Upper lobe of right lung (tissue), 1 donor: ENCODE measurements at regions not wholly inside any gene's neighbourhood (a gene's known extent, or its start where the extent isn't known, plus 50 kb on each side); places are given as distances from the start of the nearest gene placed in this dataset.

Experiments
- ATAC-seq: fragments of 200-7000 bp; cut with Tn5 transposase; one replicate; pipeline ENCODE4 v1.9.1; 2020; ENCODE audit warnings: mild to moderate bottlenecking, moderate library complexity
- DNase-seq: peaks from one replicate; pipeline ENCODE4 v3.0.0-alpha.2; 2020
- H3K27ac ChIP-seq: fragments of 200-600 bp; one replicate; pipeline ENCODE4 v1.8.0; 2022
- H3K27me3 ChIP-seq: fragments of 200-600 bp; one replicate; pipeline ENCODE4 v1.8.0; 2022; ENCODE audit warnings: mild to moderate bottlenecking
- H3K36me3 ChIP-seq: fragments of 200-600 bp; one replicate; pipeline ENCODE4 v1.8.0; 2022
- H3K4me1 ChIP-seq: fragments of 200-600 bp; one replicate; pipeline ENCODE4 v1.8.0; 2022
- H3K4me3 ChIP-seq: fragments of 200-600 bp; one replicate; pipeline ENCODE4 v1.8.0; 2022; ENCODE audit warnings: mild to moderate bottlenecking
- H3K9me3 ChIP-seq: fragments of 200-600 bp; one replicate; pipeline ENCODE4 v1.8.0; 2022
- CTCF ChIP-seq: fragments of 200-600 bp; IDR thresholded peaks from one replicate; pipeline ENCODE4 v1.8.0; 2022; ENCODE audit warnings: antibody characterized with exemption
- intact Hi-C: fragments of 100-400 bp; cut with DNase I; formaldehyde crosslinking; loops from one replicate; pipeline ENCODE4 v1.11.0; 2022
- donor health status: DM: no; HTN: yes; CAD: no; lungs with severe emphysema.

- no peak for ATAC-seq
- TF ChIP-seq CTCF = no peak
- Histone ChIP-seq H3K4me3 (no peak overlapping the region), H3K4me1 (no peaks in the 10 kb centered on the region), H3K27me3 (no peaks in the 10 kb centered on the region), H3K9me3 (no peaks in the 10 kb centered on the region), H3K27ac (no peak overlapping the region), H3K36me3 (no peaks in the 10 kb centered on the region)
- intact Hi-C loops = no loop called here
- no peak for DNase-seq
Measured at GRCh38 chr3:32056559-32057290, 49.7 kb upstream of the GPD1L start.
